Stimulated activated CD4-positive, alpha-beta T cell treated with anti-CD3 and anti-CD28 coated beads, Interleukin-2, amount 100 ng/mL, for 24 hours (primary cell): ENCODE measurements at regions not wholly inside any gene's neighbourhood (a gene's known extent, or its start where the extent isn't known, plus 50 kb on each side); places are given as distances from the start of the nearest gene placed in this dataset.
"Not testable (repeated sequence)": the region's sequence is repeated elsewhere in the genome, so short reads cannot be mapped to it uniquely, and the experiment has no call there.

Experiments
- DNase-seq, 2 donors: peaks; one replicate each; pipeline ENCODE4 v3.0.0-alpha.2; 2020

DNA sequence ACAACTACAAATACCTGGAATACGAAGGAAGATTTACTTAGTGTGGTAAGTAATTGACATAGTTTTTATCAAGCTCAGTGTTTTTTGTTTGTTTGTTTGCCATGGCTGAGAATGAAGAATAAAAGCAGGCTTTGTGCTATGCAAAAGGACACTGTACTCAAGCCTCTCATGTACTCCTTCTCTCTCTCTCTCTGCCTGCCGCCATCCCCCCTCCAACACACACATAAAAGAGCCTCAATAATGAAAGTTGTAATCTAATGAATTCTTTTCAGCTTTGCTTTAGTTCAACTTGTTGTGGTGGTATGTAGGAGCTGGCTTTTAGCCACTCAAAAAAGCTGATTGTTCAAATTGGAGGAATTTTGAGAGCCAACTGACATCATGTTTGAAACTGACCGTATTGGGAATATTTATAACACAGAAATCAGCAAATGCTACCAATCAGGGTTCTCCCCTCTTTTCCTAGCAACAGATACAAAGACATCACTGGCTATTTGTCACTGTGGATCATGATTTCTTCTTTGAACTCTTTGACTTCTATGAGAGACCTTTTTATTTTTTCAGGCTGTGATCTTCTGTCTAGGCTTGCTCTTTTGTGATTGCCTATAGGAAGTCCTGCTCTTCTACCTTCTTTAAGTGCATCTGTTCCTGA lies 1148.8 kb downstream of the RAPGEF2 start:
- no peak for DNase-seq

DNA sequence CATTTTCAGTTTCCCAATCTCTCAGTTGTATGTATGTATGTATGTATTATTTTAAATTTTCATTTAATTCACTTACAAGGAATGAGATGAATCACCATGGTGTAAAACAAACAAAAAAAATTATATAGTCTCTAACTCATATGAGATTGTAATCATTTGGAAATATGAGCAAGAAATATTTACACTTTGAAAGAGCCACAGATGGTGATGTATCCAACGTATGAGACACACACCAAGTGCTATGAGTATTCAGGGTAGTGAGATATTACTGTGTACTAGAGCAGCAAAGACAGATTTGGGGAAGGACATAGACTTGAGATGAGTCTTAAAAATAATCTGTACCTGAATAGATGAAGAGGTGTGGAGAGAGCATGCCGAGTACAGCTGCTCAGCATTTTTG lies 1154.4 kb downstream of the RAPGEF2 start:
- no peak for DNase-seq

DNA sequence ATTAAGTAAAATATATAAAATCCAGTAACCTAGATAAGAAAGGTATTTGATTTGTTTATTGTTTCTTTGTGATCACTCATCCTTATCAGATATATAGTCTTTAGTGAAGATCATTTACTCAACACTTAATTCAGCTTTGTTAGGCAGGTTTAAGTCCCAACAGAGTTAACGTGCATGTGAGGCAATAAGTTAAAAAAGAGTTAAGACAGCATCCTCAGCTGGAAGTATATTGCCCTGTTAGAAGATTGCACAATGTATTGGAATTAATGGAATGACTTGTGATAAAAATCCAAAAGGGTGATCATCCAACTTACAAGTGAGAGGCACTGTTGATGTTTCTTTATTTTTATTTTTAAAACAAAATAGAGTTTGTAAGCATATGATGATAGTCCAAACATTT lies 1162.1 kb downstream of the RAPGEF2 start:
- DNase-seq = no peak

DNA sequence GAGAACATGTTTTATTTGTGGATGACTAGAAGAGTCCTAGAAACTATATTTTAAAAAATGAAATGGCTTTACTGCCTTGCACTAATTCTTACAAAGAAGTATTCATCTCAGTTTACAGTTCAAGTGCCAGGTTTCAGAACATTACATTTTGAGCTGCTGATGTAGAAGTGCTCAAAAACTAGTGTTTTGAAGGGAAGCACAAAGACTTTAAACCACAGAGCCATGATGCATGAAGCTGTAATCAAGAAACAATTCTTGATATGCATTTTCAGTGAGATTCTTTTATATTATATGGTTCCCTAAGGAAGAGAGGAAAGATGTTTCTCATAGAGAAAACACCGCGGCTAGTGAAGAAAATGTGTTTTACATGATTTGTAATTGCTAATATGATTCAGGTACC lies 1163.0 kb downstream of the RAPGEF2 start:
- no peak for DNase-seq

DNA sequence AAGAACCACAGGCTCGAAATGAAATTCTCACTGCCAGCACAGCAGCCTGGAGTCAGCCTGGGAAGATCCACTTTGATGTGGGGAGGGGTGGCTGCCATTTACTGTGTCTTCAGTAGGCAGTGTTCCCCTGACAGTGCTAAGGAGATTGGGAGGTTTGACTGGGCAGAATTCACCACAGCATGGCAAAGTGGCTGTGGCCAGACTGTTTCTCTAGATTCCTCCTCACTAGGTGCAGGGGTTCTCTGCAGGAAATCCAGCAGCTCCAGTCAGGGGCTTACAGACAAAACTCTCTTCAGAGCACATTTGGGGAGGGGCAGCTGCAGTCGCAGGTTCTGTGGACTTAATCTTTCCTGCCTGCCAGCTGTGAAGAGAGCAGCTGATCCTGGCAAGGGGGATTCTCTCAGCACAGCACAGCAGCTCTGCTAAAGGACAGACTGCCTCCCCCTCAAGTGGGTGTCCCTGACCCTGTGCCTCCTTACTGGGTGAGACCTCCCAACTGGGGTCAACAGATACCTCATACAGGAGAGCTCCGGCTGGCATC lies 1174.0 kb downstream of the RAPGEF2 start:
- DNase-seq = no peak

DNA sequence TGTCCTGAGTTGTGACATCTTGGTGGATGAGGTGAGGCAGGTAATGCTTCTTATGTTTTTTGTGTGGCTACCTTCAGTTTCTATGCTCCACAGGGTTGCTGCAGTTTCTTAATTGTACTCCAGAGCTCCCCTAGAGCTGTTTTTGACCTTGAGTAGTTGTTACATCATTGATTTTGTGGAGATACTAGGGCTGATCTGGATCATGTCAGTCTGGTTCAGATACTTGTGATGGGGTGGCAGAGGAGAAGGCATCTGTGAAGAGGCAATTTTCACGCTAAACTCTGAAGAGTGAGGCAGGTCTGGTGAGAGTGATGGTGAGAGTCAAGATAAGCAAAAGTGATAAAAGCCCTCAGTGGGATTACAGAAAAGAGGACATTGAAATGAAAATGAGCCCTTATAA lies 1180.2 kb downstream of the RAPGEF2 start:
- no peak for DNase-seq

DNA sequence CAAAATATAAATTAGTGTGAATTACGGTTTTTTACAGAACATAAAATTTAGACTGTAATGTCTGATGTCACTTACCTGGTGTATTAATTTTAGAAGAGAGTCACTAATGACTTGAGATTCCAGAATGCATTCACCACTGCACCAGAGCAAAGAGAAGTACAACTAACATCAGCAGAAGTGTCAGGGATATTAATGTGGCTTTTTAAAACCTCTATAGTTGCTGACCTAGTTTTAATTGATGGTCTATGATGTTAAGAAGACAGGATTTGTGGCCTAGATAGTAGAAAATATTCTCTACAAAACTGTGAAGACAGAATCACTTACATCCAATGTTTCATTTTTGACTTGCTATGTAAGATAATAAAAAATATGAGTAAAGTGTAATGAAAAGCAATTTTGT lies 1181.6 kb downstream of the RAPGEF2 start:
- DNase-seq = no peak

DNA sequence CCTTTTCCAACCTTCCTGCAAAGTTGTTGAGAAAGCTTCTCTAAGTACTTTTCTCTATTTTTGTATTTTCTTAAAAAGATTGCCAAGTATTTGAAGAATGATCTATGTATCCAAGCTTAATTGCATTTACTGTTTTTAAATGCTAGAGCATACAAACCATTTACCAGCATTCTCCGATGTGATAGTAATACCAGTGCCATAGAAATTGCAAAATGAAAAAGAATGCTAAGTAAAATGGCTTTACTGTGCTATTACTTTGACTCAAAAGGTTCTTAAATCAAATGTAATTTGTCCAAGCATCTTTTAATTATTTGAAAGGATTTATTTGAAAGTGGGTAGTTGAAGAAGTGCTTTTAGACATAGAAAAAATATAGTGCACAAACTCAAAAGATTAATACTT lies 1183.2 kb downstream of the RAPGEF2 start:
- no peak for DNase-seq

DNA sequence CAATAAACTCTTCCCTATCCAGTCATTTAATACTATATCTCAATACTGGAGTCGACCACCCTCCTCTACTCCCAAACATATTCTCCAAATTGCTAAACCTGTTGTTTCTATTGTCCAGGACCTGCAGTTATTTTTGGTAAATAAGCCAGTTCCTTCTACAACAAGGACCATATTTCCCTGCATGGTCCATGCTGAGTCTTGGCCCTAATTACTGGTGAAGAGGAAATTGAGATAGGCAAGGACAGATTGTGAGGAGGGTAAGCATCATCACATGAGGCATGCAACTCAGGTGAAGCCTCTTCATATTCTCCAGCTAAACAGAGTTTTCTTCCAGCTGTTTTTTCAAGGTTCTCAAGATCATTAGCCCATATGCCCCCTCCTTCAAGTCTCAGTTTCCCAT lies 1193.6 kb downstream of the RAPGEF2 start:
- DNase-seq = no peak

DNA sequence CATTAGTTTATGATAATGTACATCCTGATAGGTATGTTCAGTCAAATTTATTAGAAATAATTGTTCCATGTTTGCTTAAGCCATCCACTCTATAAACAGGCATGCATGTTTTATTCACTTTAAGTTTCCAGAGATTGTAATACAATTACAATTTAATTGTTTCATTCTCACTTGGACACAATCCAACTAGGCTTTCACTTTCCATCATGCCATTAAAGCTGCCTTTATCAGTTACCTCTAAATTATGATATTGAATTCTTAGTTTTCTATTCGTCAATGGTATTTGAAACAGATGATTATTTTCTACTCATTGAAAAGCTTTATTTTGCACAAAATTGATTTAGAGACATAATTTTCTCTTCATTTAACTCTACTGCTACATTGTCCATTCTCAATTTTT lies 1196.3 kb downstream of the RAPGEF2 start:
- DNase-seq = no peak

DNA sequence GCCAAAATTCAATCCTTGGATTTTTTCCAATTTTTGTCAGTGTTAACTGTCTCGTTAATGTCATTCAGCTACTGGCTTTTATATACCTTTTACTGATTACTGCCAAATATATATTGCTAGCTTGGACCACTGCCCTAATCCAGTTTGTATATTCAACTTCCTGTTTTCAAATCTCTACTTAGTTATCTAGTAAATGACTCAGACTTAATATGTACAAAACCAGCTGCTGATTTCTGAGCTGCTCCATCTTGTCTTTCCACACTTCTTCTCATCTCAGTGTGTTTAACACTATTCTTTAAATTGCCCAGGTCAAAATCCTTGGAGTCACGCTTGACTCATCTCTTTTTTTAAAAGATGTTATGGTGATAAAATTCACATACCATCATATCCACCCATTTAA lies 1196.7 kb downstream of the RAPGEF2 start:
- no peak for DNase-seq

DNA sequence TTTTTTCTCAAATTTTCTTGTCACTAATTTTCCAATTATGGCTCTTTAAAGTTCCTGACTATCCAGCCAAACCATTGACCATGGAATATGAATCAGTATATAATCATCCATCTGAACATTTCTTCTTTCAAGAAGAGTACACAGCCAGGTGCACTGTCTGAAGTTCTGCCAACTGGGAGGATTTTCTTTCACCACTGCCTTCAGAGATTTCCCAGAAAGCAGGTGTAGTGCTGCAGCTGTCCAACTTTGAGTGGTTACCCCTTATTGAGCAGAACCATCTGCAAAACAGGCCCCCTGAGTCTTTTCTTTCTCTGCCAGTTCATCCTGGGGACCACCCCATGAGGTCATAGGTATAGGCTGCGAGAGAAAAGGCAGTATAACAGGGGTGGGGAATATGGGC lies 1213.2 kb downstream of the RAPGEF2 start:
- DNase-seq = no peak

DNA sequence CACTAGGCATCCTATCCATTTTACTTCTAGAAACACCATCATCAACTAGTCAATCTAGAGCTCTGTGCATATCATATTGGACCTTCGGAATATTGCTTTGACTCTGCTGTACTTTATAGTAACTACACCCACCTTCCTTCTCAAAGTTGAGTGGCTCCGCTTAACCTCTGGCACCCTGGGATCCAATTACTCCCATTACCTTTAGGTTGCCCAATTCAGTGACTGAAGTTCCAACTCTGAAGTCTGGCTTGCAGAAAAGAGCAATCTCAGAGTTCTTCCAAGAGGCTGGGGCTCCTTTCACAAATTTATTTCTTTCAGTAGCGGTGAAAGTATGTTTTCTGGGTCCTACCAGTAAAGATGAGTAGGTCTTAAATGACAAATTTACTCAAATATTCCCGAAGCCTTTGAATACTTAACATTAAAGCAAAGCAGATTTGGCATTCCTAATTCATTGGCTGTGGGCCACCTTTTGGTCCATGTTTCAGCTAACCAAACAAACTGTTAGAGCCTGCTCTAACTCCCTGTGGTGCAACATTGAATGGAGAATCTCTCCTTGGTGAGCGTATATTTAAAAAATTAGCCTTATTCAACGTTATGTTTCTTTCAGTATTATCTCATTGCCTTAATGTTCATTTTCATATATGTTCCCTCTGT lies 1215.8 kb downstream of the RAPGEF2 start:
- DNase-seq = no peak

DNA sequence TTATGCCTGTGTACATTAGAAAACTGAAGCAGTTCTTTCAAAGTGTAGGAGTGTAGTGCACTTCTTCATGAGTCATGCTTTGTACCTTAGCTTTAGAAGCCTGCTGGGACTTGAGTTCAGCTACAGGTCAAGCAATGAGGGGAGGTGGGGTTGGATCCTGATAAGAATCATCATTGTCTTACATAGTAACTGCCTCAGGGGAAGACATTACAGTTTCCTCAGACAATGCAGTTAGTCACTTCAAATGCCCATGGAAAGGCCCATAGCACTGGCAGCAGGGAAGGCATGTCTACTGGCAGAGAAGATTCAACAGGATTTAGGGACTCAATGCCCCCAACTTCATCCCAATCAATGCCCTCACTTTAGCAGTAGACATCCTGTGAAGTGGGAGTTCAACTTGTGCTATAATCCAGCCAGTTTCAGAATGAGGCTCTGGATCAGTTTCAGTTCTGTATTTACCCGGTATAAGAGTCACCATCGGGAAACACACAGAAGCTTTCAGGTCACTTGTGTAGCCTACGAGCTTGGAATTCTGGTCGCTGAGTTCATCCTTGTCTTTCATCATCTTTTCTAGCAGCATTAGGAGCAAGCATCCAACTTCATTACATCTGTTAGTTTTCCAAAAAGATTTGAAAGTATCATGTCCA lies 1216.5 kb downstream of the RAPGEF2 start:
- no peak for DNase-seq

DNA sequence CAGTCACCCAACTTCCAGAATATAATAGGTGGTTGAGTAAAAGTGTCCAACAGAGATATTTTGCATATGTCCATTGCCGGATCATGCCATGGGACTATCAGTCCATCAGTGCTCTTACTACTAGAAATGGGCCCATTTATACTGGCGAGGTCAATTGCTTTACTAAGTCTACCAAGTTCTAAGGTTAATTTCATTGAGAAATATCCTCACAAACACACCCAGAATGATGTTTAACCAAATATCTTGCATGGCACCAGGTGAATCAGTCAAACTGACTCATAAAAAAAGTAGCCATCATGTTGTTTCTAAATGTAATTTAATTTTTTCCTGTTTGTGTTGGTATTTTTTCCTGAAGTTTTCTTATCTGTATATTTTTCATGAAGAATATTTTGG lies 1217.0 kb downstream of the RAPGEF2 start:
- DNase-seq = no peak

DNA sequence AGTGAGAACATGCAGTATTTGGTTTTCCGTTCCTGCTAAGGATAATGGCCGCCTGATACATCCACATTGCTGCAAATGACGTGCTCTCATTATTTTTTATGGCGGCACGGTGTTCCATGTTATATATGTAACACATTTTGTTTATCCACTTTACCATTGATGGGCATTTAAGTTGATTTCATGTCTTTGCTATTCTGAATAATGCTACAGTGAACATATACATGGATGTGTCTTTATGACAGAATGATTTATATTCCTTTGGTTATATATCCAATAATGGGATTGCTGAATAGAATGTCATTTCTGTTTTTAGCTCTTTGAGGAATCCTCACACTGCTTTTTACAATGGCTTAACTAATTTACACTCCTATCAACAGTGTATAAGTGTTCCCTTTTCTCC lies 1223.2 kb downstream of the RAPGEF2 start:
- DNase-seq = no peak

DNA sequence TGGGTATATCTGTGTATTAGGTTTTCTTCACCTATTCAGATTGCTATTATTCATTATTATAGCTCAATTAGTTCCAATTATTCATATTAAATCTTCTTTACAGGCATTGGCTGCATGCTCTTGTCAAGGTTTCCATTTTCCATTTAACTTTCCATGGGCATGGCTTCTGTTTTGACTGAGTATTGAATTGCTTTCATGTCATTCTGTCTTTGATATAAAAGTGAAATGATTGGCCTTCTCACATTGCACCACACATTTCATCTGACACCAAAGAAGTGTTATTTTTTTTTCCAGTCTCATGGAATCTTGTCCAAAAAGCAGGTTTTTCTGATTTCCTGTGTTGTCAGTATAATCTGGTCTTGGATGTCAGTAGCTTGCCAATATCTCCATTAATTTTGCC lies 1244.3 kb downstream of the RAPGEF2 start:
- DNase-seq = no peak

DNA sequence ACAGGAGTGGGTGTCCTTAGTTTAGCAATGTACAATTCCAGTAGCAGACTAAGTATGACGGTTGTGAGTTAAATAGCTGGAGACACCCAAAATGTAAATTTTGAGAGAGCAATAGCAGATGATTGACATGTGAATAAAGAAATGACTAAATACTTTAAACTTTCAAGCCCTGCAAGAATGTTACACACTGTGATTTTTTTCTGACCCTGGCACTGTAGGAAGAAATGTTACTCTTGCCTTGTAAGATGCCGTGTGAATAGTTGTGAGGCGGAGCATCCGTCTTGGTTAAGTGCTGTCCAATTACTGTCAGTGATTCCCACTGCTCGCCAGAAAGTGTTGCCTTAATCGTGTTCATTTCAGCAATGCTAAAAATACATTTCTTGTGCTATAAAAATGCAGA lies 1248.1 kb downstream of the RAPGEF2 start:
- no peak for DNase-seq

DNA sequence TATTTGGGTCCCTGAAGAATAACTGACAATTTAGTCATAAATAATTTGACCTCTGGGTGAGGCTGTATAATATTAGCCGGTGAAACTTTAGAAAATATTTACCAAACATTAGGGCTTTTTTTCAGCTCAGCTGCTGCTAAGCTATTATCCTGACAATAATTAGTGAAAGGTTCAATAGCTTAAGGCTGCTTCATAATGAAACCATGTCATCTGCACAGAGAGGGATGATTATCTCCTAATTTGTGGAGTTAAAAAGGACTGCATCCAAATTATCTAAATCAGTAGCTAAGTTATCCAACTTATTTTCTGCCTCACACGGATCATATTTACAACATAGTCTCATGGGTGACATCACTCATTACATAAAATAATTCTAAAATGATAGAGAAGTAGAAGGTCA lies 1249.8 kb downstream of the RAPGEF2 start:
- DNase-seq = no peak

DNA sequence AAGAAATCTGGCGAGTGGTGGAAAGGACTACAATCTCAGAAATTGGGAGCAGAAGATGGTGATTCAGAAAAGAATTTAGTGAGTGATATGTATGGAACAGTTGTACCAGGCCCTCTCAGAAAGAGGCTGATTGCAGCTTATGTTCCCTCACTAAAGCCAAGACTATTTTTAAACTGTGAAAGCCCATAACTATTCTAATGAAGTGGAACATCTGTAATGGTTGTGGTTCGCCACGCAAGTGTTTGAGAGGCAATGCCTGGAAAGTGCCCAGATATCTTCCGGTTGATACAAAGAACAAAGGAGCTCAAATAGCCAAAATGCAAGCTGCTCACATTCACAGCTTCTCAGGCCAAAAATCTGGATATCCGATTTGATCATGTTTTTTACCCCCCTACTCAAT lies 1250.7 kb downstream of the RAPGEF2 start:
- DNase-seq = no peak

DNA sequence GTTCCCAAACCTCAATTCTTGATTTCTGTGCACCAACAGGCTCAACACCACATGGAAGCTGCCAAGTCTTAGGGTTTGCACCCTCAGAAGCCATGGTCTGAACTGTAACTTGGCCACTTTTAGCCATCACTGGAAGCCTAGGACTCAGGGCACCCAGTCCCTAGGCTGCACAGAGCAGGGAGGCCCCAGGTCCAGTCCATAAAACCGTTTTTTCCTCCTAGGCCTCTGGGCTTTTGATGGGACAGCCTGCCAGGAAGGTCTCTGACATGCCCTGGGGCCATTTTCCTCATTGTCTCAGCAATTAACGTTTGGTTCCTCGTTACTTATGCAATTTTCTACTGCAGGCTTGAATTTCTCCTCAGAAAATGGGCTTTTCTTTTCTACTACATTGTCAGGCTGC lies 1259.6 kb downstream of the RAPGEF2 start:
- no peak for DNase-seq

DNA sequence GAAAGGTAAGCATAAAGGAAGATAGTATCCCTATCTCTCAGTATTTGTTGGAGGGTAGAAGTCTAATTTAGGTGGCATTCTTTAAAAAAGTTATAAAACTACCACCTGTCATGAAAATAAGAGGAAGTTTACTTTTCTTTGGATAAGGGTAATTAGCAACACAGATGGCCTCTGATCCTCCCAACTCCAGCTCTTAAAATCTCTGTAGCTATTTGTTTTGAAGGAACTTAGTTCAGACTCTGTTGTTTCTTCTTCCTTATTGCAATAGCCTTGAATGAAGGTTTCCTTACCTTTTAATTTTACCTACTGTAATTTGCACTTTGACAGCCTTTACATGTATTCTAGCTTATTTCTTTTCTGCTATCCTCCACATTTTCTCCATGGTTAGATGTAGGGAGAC lies 1261.3 kb downstream of the RAPGEF2 start:
- DNase-seq = no peak

DNA sequence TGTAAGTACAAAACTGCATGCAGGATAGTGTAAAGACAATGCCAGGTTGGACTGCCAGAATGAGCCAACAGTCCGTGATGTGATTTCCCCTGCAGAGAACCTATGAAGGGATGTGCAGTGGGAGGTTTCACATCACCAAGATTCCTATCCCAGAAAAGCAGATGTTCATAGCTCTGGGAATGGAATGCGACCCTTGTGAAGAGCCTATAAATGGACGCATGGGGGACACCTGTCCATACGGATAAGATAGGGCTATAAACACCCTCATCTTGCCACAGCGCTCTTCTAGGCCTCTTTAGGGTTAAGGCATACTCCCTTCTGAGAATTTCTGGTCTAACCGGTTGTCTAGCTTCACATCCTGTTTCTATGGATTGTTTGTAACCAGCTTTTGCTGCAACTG lies 1261.8 kb downstream of the RAPGEF2 start:
- DNase-seq = not testable (repeated sequence)

DNA sequence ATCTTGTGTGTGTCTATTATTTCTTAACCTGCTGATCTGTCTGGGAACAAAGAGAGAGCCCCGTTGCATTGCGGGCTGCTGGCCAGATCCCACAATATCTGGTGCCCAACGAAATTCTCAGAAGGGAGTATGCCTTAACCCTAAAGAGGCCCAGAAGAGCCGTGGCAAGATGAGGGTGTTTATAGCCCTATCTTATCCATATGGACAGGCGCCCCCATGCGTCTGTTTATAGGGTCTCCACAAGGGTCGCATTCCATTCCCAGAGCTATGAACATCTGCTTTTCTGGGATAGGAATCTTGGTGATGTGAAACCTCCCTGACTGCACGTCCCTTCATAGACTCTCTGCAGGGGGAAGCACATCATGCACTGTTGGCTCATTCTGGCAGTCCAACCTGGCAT lies 1262.5 kb downstream of the RAPGEF2 start:
- DNase-seq = not testable (repeated sequence)
